ENCODE measurements at regions not wholly inside any gene's neighbourhood (a gene's known extent, or its start where the extent isn't known, plus 50 kb on each side); places are given as distances from the start of the nearest gene placed in this dataset.
A peak's percentile ranks its signal among the peaks of the same experiment; 100 is the strongest.

GRCh38 chr10:121237718-121238117, 360.5 kb downstream of the FGFR2 start:
- ChIA-PET POLR2A (no interaction called here), CTCF (no interaction called here), RAD21 (ENCODE audit: low non-redundant PET in 1 of 2, low total read pairs in 2 of 2, uncharacterized antibody in 2 of 2, unreplicated experiment in 2 of 2) (no interaction called here)
- no peak overlapping the region for H3K4me2 ChIP-seq (ENCODE audit: low read length)
- H2AFZ ChIP-seq (ENCODE audit: low read depth, low read length, poor library complexity, severe bottlenecking) = no peak overlapping the region
- ATAC-seq (no peak), DNase-seq (ENCODE audit: low read depth, low spot score) (no peak)
- TF ChIP-seq ZFX (IDR thresholded peaks at IDR 0.05) (no peak), CEBPB (IDR thresholded peaks at IDR 0.05; ENCODE audit: low read depth) (no peak), EZH2phosphoT487 (IDR thresholded peaks at IDR 0.05; ENCODE audit: borderline replicate concordance) (no peak), ZNF274 (IDR thresholded peaks at IDR 0.05; ENCODE audit: low read depth, low read length) (no peak), SIN3A (IDR thresholded peaks at IDR 0.05; ENCODE audit: low read depth) (no peak), JUND (IDR thresholded peaks at IDR 0.05) (no peak), RAD21 (IDR thresholded peaks at IDR 0.05; ENCODE audit: low read depth) (0 out of 2 replicates have a peak, but pooled peaks have one; percentile 13), REST (IDR thresholded peaks at IDR 0.05; ENCODE audit: low read depth) (no peak), CBX3 (IDR thresholded peaks at IDR 0.05; ENCODE audit: low read depth) (no peak), SP1 (IDR thresholded peaks at IDR 0.05; ENCODE audit: low read depth) (no peak), TCF7L2 (IDR thresholded peaks at IDR 0.05; ENCODE audit: borderline replicate concordance, extremely low read depth, insufficient read depth, insufficient read length) (no peak), CTCF (IDR thresholded peaks at IDR 0.05 in 2 of 3, conservative IDR thresholded peaks at IDR 0.05 in 1 of 3; ENCODE audit: borderline replicate concordance in 1 of 3, insufficient read depth in 1 of 3, low read depth in 2 of 3, low read length in 2 of 3) (peak in 2 of 3 experiments; percentile 42 to 82; a peak in 3 of 6 replicates), POLR2AphosphoS5 (IDR thresholded peaks at IDR 0.05; ENCODE audit: low read depth, low read length) (no peak)
- TF ChIP-seq, protein P1, sequence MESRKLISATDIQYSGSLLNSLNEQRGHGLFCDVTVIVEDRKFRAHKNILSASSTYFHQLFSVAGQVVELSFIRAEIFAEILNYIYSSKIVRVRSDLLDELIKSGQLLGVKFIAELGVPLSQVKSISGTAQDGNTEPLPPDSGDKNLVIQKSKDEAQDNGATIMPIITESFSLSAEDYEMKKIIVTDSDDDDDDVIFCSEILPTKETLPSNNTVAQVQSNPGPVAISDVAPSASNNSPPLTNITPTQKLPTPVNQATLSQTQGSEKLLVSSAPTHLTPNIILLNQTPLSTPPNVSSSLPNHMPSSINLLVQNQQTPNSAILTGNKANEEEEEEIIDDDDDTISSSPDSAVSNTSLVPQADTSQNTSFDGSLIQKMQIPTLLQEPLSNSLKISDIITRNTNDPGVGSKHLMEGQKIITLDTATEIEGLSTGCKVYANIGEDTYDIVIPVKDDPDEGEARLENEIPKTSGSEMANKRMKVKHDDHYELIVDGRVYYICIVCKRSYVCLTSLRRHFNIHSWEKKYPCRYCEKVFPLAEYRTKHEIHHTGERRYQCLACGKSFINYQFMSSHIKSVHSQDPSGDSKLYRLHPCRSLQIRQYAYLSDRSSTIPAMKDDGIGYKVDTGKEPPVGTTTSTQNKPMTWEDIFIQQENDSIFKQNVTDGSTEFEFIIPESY (IDR thresholded peaks at IDR 0.05; ENCODE audit: extremely low read depth, insufficient replicate concordance, low read length) = no peak
- TF ChIP-seq, protein P2, sequence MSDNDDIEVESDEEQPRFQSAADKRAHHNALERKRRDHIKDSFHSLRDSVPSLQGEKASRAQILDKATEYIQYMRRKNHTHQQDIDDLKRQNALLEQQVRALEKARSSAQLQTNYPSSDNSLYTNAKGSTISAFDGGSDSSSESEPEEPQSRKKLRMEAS (IDR thresholded peaks at IDR 0.05) = no peak
- H3K79me2 ChIP-seq (ENCODE audit: insufficient read depth, low read length) = no peaks in the 10 kb centered on the region
- H3K4me3 ChIP-seq (replicated peaks in 1 of 2; ENCODE audit: low read depth in 1 of 2, low read length in 2 of 2) = no peak overlapping the region
- BruUV-seq (replicated peaks) = no TSS peak
- no peak overlapping the region for H3K27ac ChIP-seq (ENCODE audit: low read depth, low read length)
- H3K36me3 ChIP-seq (ENCODE audit: control insufficient read depth in 1 of 2, insufficient read depth in 2 of 2, low read length in 2 of 2) = no peaks in the 10 kb centered on the region
- no peaks in the 10 kb centered on the region for H3K27me3 ChIP-seq (ENCODE audit: insufficient read depth, low read length)
- no peaks in the 10 kb centered on the region for H3K9me3 ChIP-seq (ENCODE audit: control insufficient read depth in 1 of 2, insufficient read depth in 1 of 2, low read depth in 1 of 2, low read length in 2 of 2)
- H3K9me2 ChIP-seq (ENCODE audit: insufficient read depth) = no peaks in the 10 kb centered on the region
- intact Hi-C loops (cut with micrococcal nuclease) = no loop called here
- no peak overlapping the region for H3K9ac ChIP-seq (ENCODE audit: low read length)
- no peaks in the 10 kb centered on the region for H4K20me1 ChIP-seq (ENCODE audit: insufficient read depth)
- peaks cover 2 to 15% of the 10 kb centered on the region in 2 experiments; a peak in 1 of 4 replicates for H3K4me1 ChIP-seq (ENCODE audit: control insufficient read depth in 1 of 2, insufficient read depth in 2 of 2, low read length in 2 of 2)
